Stimulated activated CD8-positive, alpha-beta memory T cell treated with anti-CD3 and anti-CD28 coated beads, Interleukin-2, amount 100 ng/mL, for 48 hours (primary cell): ENCODE measurements at regions not wholly inside any gene's neighbourhood (a gene's known extent, or its start where the extent isn't known, plus 50 kb on each side); places are given as distances from the start of the nearest gene placed in this dataset.
"Not testable (repeated sequence)": the region's sequence is repeated elsewhere in the genome, so short reads cannot be mapped to it uniquely, and the experiment has no call there.

Experiments used
- DNase-seq, 2 donors: peaks; one replicate each; pipeline ENCODE4 v3.0.0-alpha.2; 2020; ENCODE audit warnings: low read depth in 2 of 2

- no peak for DNase-seq
Observed at GRCh38 chr14:98184457-98184856, 1087.5 kb downstream of the BCL11B start.

- DNase-seq, result no peak
Observed at GRCh38 chr14:98185036-98185435, 1087.0 kb downstream of the BCL11B start.

- DNase-seq, result no peak
Observed at GRCh38 chr14:98186140-98186539, 1085.9 kb downstream of the BCL11B start.

GRCh38 chr14:98187281-98187680 is 1084.7 kb downstream of the BCL11B start:
- DNase-seq, result no peak

- no peak for DNase-seq
Observed at GRCh38 chr14:98189062-98189461, 1082.9 kb downstream of the BCL11B start.

- no peak for DNase-seq
Observed at GRCh38 chr14:98189511-98189910, 1082.5 kb downstream of the BCL11B start.

GRCh38 chr14:98189944-98190343 is 1082.1 kb downstream of the BCL11B start:
- no peak for DNase-seq

- no peak for DNase-seq
Observed at GRCh38 chr14:98192946-98193345, 1079.1 kb downstream of the BCL11B start.

- DNase-seq, result no peak
Observed at GRCh38 chr14:98194821-98195220, 1077.2 kb downstream of the BCL11B start.

GRCh38 chr14:98195256-98195655 is 1076.7 kb downstream of the BCL11B start:
- DNase-seq, result no peak

GRCh38 chr14:98197933-98198332 is 1074.1 kb downstream of the BCL11B start:
- no peak for DNase-seq

- peak in 1 of 2 donors; percentile 32 for DNase-seq
Observed at GRCh38 chr14:98198385-98198784, 1073.6 kb downstream of the BCL11B start.

- DNase-seq, result no peak
Observed at GRCh38 chr14:98200601-98201000, 1071.4 kb downstream of the BCL11B start.

GRCh38 chr14:98203421-98203820 is 1068.6 kb downstream of the BCL11B start:
- DNase-seq, result no peak

GRCh38 chr14:98204139-98204538 is 1067.9 kb downstream of the BCL11B start:
- DNase-seq, result no peak

- DNase-seq, result no peak
Observed at GRCh38 chr14:98207415-98207814, 1064.6 kb downstream of the BCL11B start.

GRCh38 chr14:98208211-98208611 is 1063.8 kb downstream of the BCL11B start:
- no peak for DNase-seq

- DNase-seq, result no peak
Observed at GRCh38 chr14:98208943-98209342, 1063.1 kb downstream of the BCL11B start.

GRCh38 chr14:98210045-98210672 is 1061.8 kb downstream of the BCL11B start:
- DNase-seq, result peak in 1 of 2 donors; percentile 47

- DNase-seq, result no peak
Observed at GRCh38 chr14:98217530-98217929, 1054.5 kb downstream of the BCL11B start.

- DNase-seq, result no peak
Observed at GRCh38 chr14:98218218-98218617, 1053.8 kb downstream of the BCL11B start.

- DNase-seq, result no peak
Observed at GRCh38 chr14:98219638-98220037, 1052.4 kb downstream of the BCL11B start.

- no peak for DNase-seq
Observed at GRCh38 chr14:98223106-98223505, 1048.9 kb downstream of the BCL11B start.

- DNase-seq, result not testable (repeated sequence)
Observed at GRCh38 chr14:98223710-98224109, 1048.3 kb downstream of the BCL11B start.
